ENCODE measurements at regions not wholly inside any gene's neighbourhood (a gene's known extent, or its start where the extent isn't known, plus 50 kb on each side); places are given as distances from the start of the nearest gene placed in this dataset.

GRCh38 chr10:58971211-58971610 is 205.2 kb upstream of the PHYHIPL start:
- Histone ChIP-seq H3K4me1 (ENCODE audit: control insufficient read depth in 1 of 2, insufficient read depth in 2 of 2, low read depth in 1 of 2, low read length in 1 of 2) (peaks cover 0 to 44% of the 10 kb centered on the region in 2 experiments; a peak in 2 of 4 replicates), H3K4me2 (no peak overlapping the region), H4K20me1 (ENCODE audit: insufficient read depth) (no peaks in the 10 kb centered on the region), H3K9me3 (no peaks in the 10 kb centered on the region), H3K79me2 (ENCODE audit: insufficient read depth) (no peaks in the 10 kb centered on the region), H3K9ac (no peak overlapping the region), H3K27ac (ENCODE audit: low read depth in 2 of 2, low read length in 1 of 2) (peak overlapping the region in 1 of 2 experiments; percentile 99; a peak in 2 of 4 replicates), H3K4me3 (ENCODE audit: low read depth in 2 of 2, low read length in 1 of 2) (no peak overlapping the region), H3F3A (replicated peaks; ENCODE audit: insufficient read depth) (peaks cover 3% of the 10 kb centered on the region), H3K36me3 (replicated peaks in 1 of 2; ENCODE audit: control insufficient read depth in 1 of 2, insufficient read depth in 2 of 2, low read length in 1 of 2) (no peaks in the 10 kb centered on the region), H3K27me3 (ENCODE audit: insufficient read depth) (no peaks in the 10 kb centered on the region), H2AFZ (ENCODE audit: low read depth) (no peak overlapping the region), H3K9me2 (no peaks in the 10 kb centered on the region)
- ChIA-PET POLR2A (interaction anchor here (1.2 to 1.6 kb wide), 2 partner anchors 128 to 205 kb away, joined by 3 to 7 read pairs; partner anchors contain the start of gene PHYHIPL), CTCF (interaction anchor here (0.7 to 1.9 kb wide), 10 partner anchors 12 to 609 kb away, joined by 3 to 6 read pairs (median 4); no protein-coding TSS in a partner anchor)
- peak; percentile 27 for DNase-seq
- no peak for TF ChIP-seq SIN3A (IDR thresholded peaks at IDR 0.05; ENCODE audit: borderline replicate concordance, low read depth, low read length)
- peak; percentile 35 to 97; a peak in 3 of 4 replicates for TF ChIP-seq EP300 (IDR thresholded peaks at IDR 0.05; ENCODE audit: borderline replicate concordance in 1 of 2, low read depth in 1 of 2, low read length in 1 of 2)
- peak; percentile 8; the same call in 1 of the 2 replicates for TF ChIP-seq JUND (IDR thresholded peaks at IDR 0.05)
- TF ChIP-seq FOXJ3 (CRISPR knock-in tag; IDR thresholded peaks at IDR 0.05): peak; percentile 72
- no peak for TF ChIP-seq YY1 (IDR thresholded peaks at IDR 0.05; ENCODE audit: low read depth)
- peak; percentile 83 for TF ChIP-seq RCOR1 (IDR thresholded peaks at IDR 0.05; ENCODE audit: low read length)
- TF ChIP-seq MAX (IDR thresholded peaks at IDR 0.05; ENCODE audit: low read depth): no peak
- TF ChIP-seq PBX3 (IDR thresholded peaks at IDR 0.05): peak; percentile 21; the same call in 1 of the 2 replicates
- no peak for TF ChIP-seq NFIC (IDR thresholded peaks at IDR 0.05; ENCODE audit: borderline replicate concordance)
- no peak for TF ChIP-seq POLR2AphosphoS5 (IDR thresholded peaks at IDR 0.05; ENCODE audit: low read depth, low read length)
- no peak for TF ChIP-seq GABPA (IDR thresholded peaks at IDR 0.05; ENCODE audit: low read depth)
- no peak for TF ChIP-seq SMC3 (IDR thresholded peaks at IDR 0.05; ENCODE audit: low read depth, low read length)
- TF ChIP-seq TEAD4 (IDR thresholded peaks at IDR 0.05; ENCODE audit: borderline replicate concordance, insufficient read depth): peak; percentile 48; the same call in 1 of the 2 replicates
- TF ChIP-seq TCF12 (IDR thresholded peaks at IDR 0.05): peak; percentile 54
- TF ChIP-seq MXI1 (IDR thresholded peaks at IDR 0.05; ENCODE audit: low read depth, low read length): no peak
- no peak for TF ChIP-seq RFX5 (IDR thresholded peaks at IDR 0.05; ENCODE audit: low read length)
- peak; percentile 11 for TF ChIP-seq RAD21 (IDR thresholded peaks at IDR 0.05; ENCODE audit: low read length)
- TF ChIP-seq GATA2 (CRISPR knock-in tag; IDR thresholded peaks at IDR 0.05): peak; percentile 83
